ENCODE measurements at regions not wholly inside any gene's neighbourhood (a gene's known extent, or its start where the extent isn't known, plus 50 kb on each side); places are given as distances from the start of the nearest gene placed in this dataset.

- Histone ChIP-seq H3K4me3 (ENCODE audit: low read depth, low read length, poor library complexity, severe bottlenecking) (no peak overlapping the region), H3K79me2 (ENCODE audit: insufficient read depth, low read depth, low read length) (no peaks in the 10 kb centered on the region), H2AFZ (ENCODE audit: low read length) (no peak overlapping the region), H3K4me1 (ENCODE audit: insufficient read depth, low read length, poor library complexity, severe bottlenecking) (peaks cover 6% of the 10 kb centered on the region), H3K9me2 (ENCODE audit: insufficient read depth, low read length) (0 out of 2 replicates have a peak, but pooled peaks cover 2% of the 10 kb centered on the region), H3K4me2 (ENCODE audit: low read length) (no peak overlapping the region), H4K20me1 (ENCODE audit: insufficient read depth, low read length) (no peaks in the 10 kb centered on the region), H3K36me3 (ENCODE audit: insufficient read depth, low read length) (peaks cover 4% of the 10 kb centered on the region; the same call in 1 of the 2 replicates), H3K9me3 (ENCODE audit: low read length) (peaks cover 22% of the 10 kb centered on the region), H3K27ac (ENCODE audit: low read depth, low read length, poor library complexity, severe bottlenecking) (no peak overlapping the region)
- intact Hi-C loops (cut with micrococcal nuclease; ENCODE audit: unreplicated experiment) = no loop called here
- TF ChIP-seq CTCF (conservative IDR thresholded peaks at IDR 0.05; ENCODE audit: low read length) = no peak
- TF ChIP-seq EZH2phosphoT487 (IDR thresholded peaks at IDR 0.05; ENCODE audit: borderline replicate concordance, low read depth, low read length) = no peak
- ChIA-PET POLR2A (interaction anchor here (0.6 to 3.1 kb wide), 17 partner anchors 11 to 583 kb away, joined by 3 to 15 read pairs (median 3); no protein-coding TSS in a partner anchor), CTCF (ENCODE audit: unreplicated experiment) (interaction anchor here (1.0 kb wide), 1 partner anchor 261 kb away, joined by 3 read pairs; no protein-coding TSS in a partner anchor)
- no TSS peak for BruUV-seq (replicated peaks)
- DNase-seq (ENCODE audit: low spot score) = no peak
Observed at GRCh38 chr13:40407567-40407966, 258.9 kb downstream of the FOXO1 start.

DNA sequence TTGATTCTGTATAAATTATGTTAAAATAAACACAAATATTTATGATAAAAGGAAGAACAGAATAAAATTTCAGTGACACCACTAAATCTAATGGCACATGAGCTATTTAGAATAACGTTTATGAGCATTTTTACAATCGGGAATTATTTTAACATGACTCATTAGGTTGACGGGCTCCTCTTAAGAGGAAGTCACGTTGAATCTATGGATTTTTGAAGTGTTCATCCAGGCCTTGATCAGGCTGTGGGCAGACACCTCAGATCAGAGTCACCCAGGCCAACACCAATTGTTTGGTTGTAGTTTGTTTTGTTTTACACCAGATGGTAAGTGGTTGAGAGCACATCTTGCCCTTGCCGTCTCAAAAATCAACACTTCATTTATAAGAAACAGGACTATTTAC, 257.8 kb downstream of the FOXO1 start:
- Histone ChIP-seq H3K9me3 (ENCODE audit: low read length) (peaks cover 26% of the 10 kb centered on the region), H3K9me2 (ENCODE audit: insufficient read depth, low read length) (0 out of 2 replicates have a peak, but pooled peaks cover 7% of the 10 kb centered on the region), H3K4me2 (ENCODE audit: low read length) (no peak overlapping the region), H3K36me3 (ENCODE audit: insufficient read depth, low read length) (peaks cover 4% of the 10 kb centered on the region; the same call in 1 of the 2 replicates), H3K27ac (ENCODE audit: low read depth, low read length, poor library complexity, severe bottlenecking) (no peak overlapping the region), H3K4me3 (ENCODE audit: low read depth, low read length, poor library complexity, severe bottlenecking) (no peak overlapping the region), H3K4me1 (ENCODE audit: insufficient read depth, low read length, poor library complexity, severe bottlenecking) (no peaks in the 10 kb centered on the region), H3K79me2 (ENCODE audit: insufficient read depth, low read depth, low read length) (no peaks in the 10 kb centered on the region), H4K20me1 (ENCODE audit: insufficient read depth, low read length) (no peaks in the 10 kb centered on the region), H2AFZ (ENCODE audit: low read length) (no peak overlapping the region)
- TF ChIP-seq CTCF (conservative IDR thresholded peaks at IDR 0.05; ENCODE audit: low read length) = no peak
- no peak for TF ChIP-seq EZH2phosphoT487 (IDR thresholded peaks at IDR 0.05; ENCODE audit: borderline replicate concordance, low read depth, low read length)
- ChIA-PET CTCF (ENCODE audit: unreplicated experiment) (no interaction called here), POLR2A (interaction anchor here (0.5 to 3.1 kb wide), 11 partner anchors 11 to 276 kb away, joined by 3 to 15 read pairs (median 5); no protein-coding TSS in a partner anchor)
- DNase-seq (ENCODE audit: low spot score) = no peak
- intact Hi-C loops (cut with micrococcal nuclease; ENCODE audit: unreplicated experiment) = no loop called here
- no TSS peak for BruUV-seq (replicated peaks)

DNA sequence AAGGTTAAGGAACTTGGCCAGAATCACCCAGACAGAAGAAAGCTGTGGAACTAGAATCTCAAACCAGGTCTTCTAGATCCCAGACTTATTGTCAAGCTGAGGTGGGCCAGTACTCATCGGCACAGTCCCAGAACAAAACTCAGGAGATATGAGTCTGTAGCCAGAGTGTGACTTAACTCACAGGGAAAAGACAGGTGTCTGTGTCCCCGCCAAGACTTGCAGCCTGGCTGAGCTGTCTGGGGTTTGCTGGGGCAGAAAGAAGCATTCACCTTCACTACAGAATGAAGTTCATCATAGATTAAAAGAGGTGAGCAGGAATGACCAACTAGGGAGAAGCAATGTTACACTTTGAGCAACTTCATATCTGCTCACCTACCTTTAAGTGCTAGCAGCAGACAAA, 257.2 kb downstream of the FOXO1 start:
- Histone ChIP-seq H3K9me3 (ENCODE audit: low read length) (peaks cover 26% of the 10 kb centered on the region), H2AFZ (ENCODE audit: low read length) (no peak overlapping the region), H3K4me2 (ENCODE audit: low read length) (no peak overlapping the region), H3K27ac (ENCODE audit: low read depth, low read length, poor library complexity, severe bottlenecking) (no peak overlapping the region), H3K79me2 (ENCODE audit: insufficient read depth, low read depth, low read length) (no peaks in the 10 kb centered on the region), H4K20me1 (ENCODE audit: insufficient read depth, low read length) (no peaks in the 10 kb centered on the region), H3K36me3 (ENCODE audit: insufficient read depth, low read length) (peaks cover 4% of the 10 kb centered on the region; the same call in 1 of the 2 replicates), H3K4me3 (ENCODE audit: low read depth, low read length, poor library complexity, severe bottlenecking) (no peak overlapping the region), H3K4me1 (ENCODE audit: insufficient read depth, low read length, poor library complexity, severe bottlenecking) (no peaks in the 10 kb centered on the region), H3K9me2 (ENCODE audit: insufficient read depth, low read length) (0 out of 2 replicates have a peak, but pooled peaks cover 7% of the 10 kb centered on the region)
- no TSS peak for BruUV-seq (replicated peaks)
- TF ChIP-seq EZH2phosphoT487 (IDR thresholded peaks at IDR 0.05; ENCODE audit: borderline replicate concordance, low read depth, low read length) = no peak
- TF ChIP-seq CTCF (conservative IDR thresholded peaks at IDR 0.05; ENCODE audit: low read length) = no peak
- intact Hi-C loops (cut with micrococcal nuclease; ENCODE audit: unreplicated experiment) = no loop called here
- CTCF ChIA-PET (ENCODE audit: unreplicated experiment) = interaction anchor here (0.6 kb wide), 1 partner anchor 214 kb away, joined by 4 read pairs; no protein-coding TSS in a partner anchor
- DNase-seq (ENCODE audit: low spot score) = no peak
- POLR2A ChIA-PET = interaction anchor here (1.0 to 3.1 kb wide), 3 partner anchors 11 to 25 kb away, joined by 3 to 15 read pairs (median 8); no protein-coding TSS in a partner anchor
